CD8-positive, alpha-beta memory T cell (primary cell): ENCODE measurements at regions not wholly inside any gene's neighbourhood (a gene's known extent, or its start where the extent isn't known, plus 50 kb on each side); places are given as distances from the start of the nearest gene placed in this dataset.
"Not testable (repeated sequence)": the region's sequence is repeated elsewhere in the genome, so short reads cannot be mapped to it uniquely, and the experiment has no call there.

ENCODE experiments used
- CTCF ChIA-PET: fragments of 350-600 bp; sonication (Branson Sonifier 250); formaldehyde crosslinking; loops from one replicate; lab custom pipeline; 2021; ENCODE audit warnings: antibody characterized with exemption; lab: Charles Lee
- POLR2A ChIA-PET: fragments of 350-600 bp; sonication (Branson Sonifier 250); formaldehyde crosslinking; loops from one replicate; lab custom pipeline; 2021; ENCODE audit warnings: antibody characterized with exemption; lab: Charles Lee
- DNase-seq, 5 donors: peaks; one replicate each; pipeline versions ENCODE4 v3.0.0 to v3.0.0-alpha.2; 2020 to 2022; ENCODE audit warnings: mixed read lengths in 1 of 5
- H3K27ac ChIP-seq: one replicate; pipeline ENCODE4 v1.7.0; 2013; ENCODE audit warnings: low read depth, mild to moderate bottlenecking, low read length, moderate library complexity
- H3K27me3 ChIP-seq: 2 replicates; pipeline ENCODE4 v1.7.0; 2013; ENCODE audit warnings: low read length, mild to moderate bottlenecking; ENCODE audit not compliant: insufficient read depth, poor library complexity, severe bottlenecking
- H3K36me3 ChIP-seq: 2 replicates; pipeline ENCODE4 v1.7.0; 2013; ENCODE audit warnings: mild to moderate bottlenecking, low read length, moderate library complexity; ENCODE audit not compliant: insufficient read depth
- H3K4me1 ChIP-seq: 2 replicates; pipeline ENCODE4 v1.7.0; 2013; ENCODE audit warnings: mild to moderate bottlenecking, low read length, moderate library complexity; ENCODE audit not compliant: insufficient read depth
- H3K4me3 ChIP-seq: 2 replicates; pipeline ENCODE4 v1.7.0; 2013; ENCODE audit warnings: mild to moderate bottlenecking, low read length
- H3K9me3 ChIP-seq: 2 replicates; pipeline ENCODE4 v1.7.0; 2013; ENCODE audit warnings: mild to moderate bottlenecking, low read length
- H3K27ac Mint-ChIP-seq, 8 donors: one replicate each; pipeline ENCODE4 v1.8.0; 2020 to 2021; ENCODE audit warnings: mixed read lengths in 8 of 8, mild to moderate bottlenecking in 6 of 8, inconsistent platforms in 3 of 8, moderate library complexity in 3 of 8
- H3K27me3 Mint-ChIP-seq, 2 donors: one replicate each; pipeline ENCODE4 v1.8.0; 2020 to 2021; ENCODE audit warnings: mixed read lengths in 2 of 2, mild to moderate bottlenecking in 1 of 2, moderate library complexity in 1 of 2
- H3K36me3 Mint-ChIP-seq, 3 donors: one replicate each; pipeline ENCODE4 v1.8.0; 2020 to 2021; ENCODE audit warnings: mixed read lengths in 3 of 3, inconsistent platforms in 1 of 3, mild to moderate bottlenecking in 1 of 3
- H3K4me1 Mint-ChIP-seq, 3 donors: one replicate each; pipeline ENCODE4 v1.8.0; 2020 to 2021; ENCODE audit warnings: mixed read lengths in 3 of 3, inconsistent platforms in 1 of 3, mild to moderate bottlenecking in 1 of 3
- H3K4me3 Mint-ChIP-seq, 7 donors: one replicate each; pipeline ENCODE4 v1.8.0; 2020 to 2021; ENCODE audit warnings: mixed read lengths in 7 of 7, mild to moderate bottlenecking in 6 of 7, moderate library complexity in 4 of 7, inconsistent platforms in 2 of 7
- H3K9me3 Mint-ChIP-seq, 5 donors: one replicate each; pipeline ENCODE4 v1.8.0; 2020 to 2022; ENCODE audit warnings: mixed read lengths in 5 of 5, mild to moderate bottlenecking in 3 of 5, moderate library complexity in 2 of 5, inconsistent platforms in 1 of 5

DNA sequence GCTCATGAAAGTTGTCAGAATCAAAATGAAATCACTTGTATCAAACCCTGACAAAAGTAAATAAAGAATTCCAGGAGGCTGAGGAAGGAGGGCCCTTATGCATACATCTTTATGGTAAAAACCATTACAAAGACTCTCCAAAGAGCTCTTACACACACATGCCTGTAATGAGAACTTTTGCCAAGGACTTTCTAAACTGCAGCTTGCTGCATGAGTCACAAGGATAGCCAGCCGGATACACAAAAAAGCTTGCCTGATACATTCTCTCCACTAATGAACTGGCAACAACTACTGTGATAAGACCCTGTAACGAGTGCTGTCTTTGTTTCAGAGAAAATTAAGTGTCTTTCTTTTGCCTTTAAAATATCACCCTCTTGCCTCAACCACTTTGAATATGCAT lies 618.1 kb downstream of the PPP4R3C start:
- no peak overlapping the region for H3K27ac Mint-ChIP-seq
- no peaks in the 10 kb centered on the region for H3K4me1 Mint-ChIP-seq
- Histone ChIP-seq H3K4me3 (no peak overlapping the region), H3K9me3 (no peaks in the 10 kb centered on the region), H3K27ac (no peak overlapping the region), H3K36me3 (no peaks in the 10 kb centered on the region), H3K4me1 (no peaks in the 10 kb centered on the region), H3K27me3 (no peaks in the 10 kb centered on the region)
- H3K27me3 Mint-ChIP-seq = peaks cover 0 to 3% of the 10 kb centered on the region in 2 donors
- peaks cover 0 to 9% (median 7%) of the 10 kb centered on the region in 5 donors for H3K9me3 Mint-ChIP-seq
- POLR2A ChIA-PET = no interaction called here
- CTCF ChIA-PET = no interaction called here
- H3K4me3 Mint-ChIP-seq = no peak overlapping the region
- no peak for DNase-seq
- H3K36me3 Mint-ChIP-seq = no peaks in the 10 kb centered on the region

DNA sequence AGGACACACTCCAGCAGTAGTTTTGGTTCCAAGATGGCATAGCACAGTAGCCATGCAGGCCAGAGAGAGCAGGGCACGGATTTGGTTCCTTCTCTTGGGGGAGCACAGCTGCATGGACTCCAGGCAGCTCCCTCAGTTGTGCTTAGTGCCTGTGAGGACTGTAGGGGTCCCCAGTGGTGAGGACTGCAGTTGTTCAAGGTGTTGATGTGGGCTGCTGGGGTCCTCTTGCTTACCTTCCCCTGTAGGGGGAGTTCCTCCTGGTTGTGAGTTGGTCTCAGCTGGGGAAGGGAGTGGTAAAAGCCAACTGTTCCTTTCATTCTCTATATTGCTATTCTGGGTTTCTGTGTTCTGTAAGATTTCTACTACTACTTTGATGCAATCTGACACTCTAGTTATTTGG lies 606.5 kb downstream of the MAGEB5 start:
- no peak for DNase-seq
- Mint-ChIP-seq H3K4me3 (no peak overlapping the region), H3K4me1 (no peaks in the 10 kb centered on the region), H3K36me3 (no peaks in the 10 kb centered on the region), H3K9me3 (peaks cover 0 to 10% (median 3%) of the 10 kb centered on the region in 5 donors), H3K27me3 (peaks cover 0 to 2% of the 10 kb centered on the region in 2 donors), H3K27ac (no peak overlapping the region)
- Histone ChIP-seq H3K9me3 (no peaks in the 10 kb centered on the region), H3K4me1 (no peaks in the 10 kb centered on the region), H3K36me3 (no peaks in the 10 kb centered on the region), H3K4me3 (no peak overlapping the region), H3K27me3 (no peaks in the 10 kb centered on the region), H3K27ac (no peak overlapping the region)
- CTCF ChIA-PET = no interaction called here
- POLR2A ChIA-PET = no interaction called here

- ChIA-PET POLR2A (no interaction called here), CTCF (no interaction called here)
- Histone ChIP-seq H3K9me3 (no peaks in the 10 kb centered on the region), H3K4me3 (no peak overlapping the region), H3K36me3 (no peaks in the 10 kb centered on the region), H3K4me1 (no peaks in the 10 kb centered on the region), H3K27me3 (no peaks in the 10 kb centered on the region), H3K27ac (no peak overlapping the region)
- no peaks in the 10 kb centered on the region for H3K36me3 Mint-ChIP-seq
- H3K27ac Mint-ChIP-seq = no peak overlapping the region
- no peaks in the 10 kb centered on the region for H3K27me3 Mint-ChIP-seq
- no peak overlapping the region for H3K4me3 Mint-ChIP-seq
- DNase-seq = no peak
- H3K9me3 Mint-ChIP-seq = peaks cover 0 to 2% (median 0%) of the 10 kb centered on the region in 5 donors
- no peaks in the 10 kb centered on the region for H3K4me1 Mint-ChIP-seq
Measured at GRCh38 chrX:26789751-26790150, 573.8 kb downstream of the MAGEB5 start.

GRCh38 chrX:26788402-26788998 lies 572.5 kb downstream of the MAGEB5 start:
- H3K36me3 ChIP-seq = no peaks in the 10 kb centered on the region
- no peaks in the 10 kb centered on the region for H3K9me3 ChIP-seq
- H3K27me3 Mint-ChIP-seq = no peaks in the 10 kb centered on the region
- no peak for DNase-seq
- peaks cover 0 to 2% (median 0%) of the 10 kb centered on the region in 5 donors for H3K9me3 Mint-ChIP-seq
- no peak overlapping the region for H3K4me3 ChIP-seq
- H3K4me1 ChIP-seq = no peaks in the 10 kb centered on the region
- no peaks in the 10 kb centered on the region for H3K4me1 Mint-ChIP-seq
- ChIA-PET CTCF (no interaction called here), POLR2A (no interaction called here)
- no peak overlapping the region for H3K27ac ChIP-seq
- no peak overlapping the region for H3K27ac Mint-ChIP-seq
- no peak overlapping the region for H3K4me3 Mint-ChIP-seq
- H3K27me3 ChIP-seq = no peaks in the 10 kb centered on the region
- H3K36me3 Mint-ChIP-seq = no peaks in the 10 kb centered on the region

GRCh38 chrX:26783512-26784225 lies 567.7 kb downstream of the MAGEB5 start:
- no peaks in the 10 kb centered on the region for H3K36me3 Mint-ChIP-seq
- H3K27ac Mint-ChIP-seq = no peak overlapping the region
- no peak for DNase-seq
- H3K4me3 ChIP-seq = no peak overlapping the region
- no peaks in the 10 kb centered on the region for H3K27me3 Mint-ChIP-seq
- H3K27ac ChIP-seq = no peak overlapping the region
- no peaks in the 10 kb centered on the region for H3K4me1 Mint-ChIP-seq
- H3K4me1 ChIP-seq = no peaks in the 10 kb centered on the region
- no peaks in the 10 kb centered on the region for H3K9me3 ChIP-seq
- no peaks in the 10 kb centered on the region for H3K36me3 ChIP-seq
- peaks cover 0 to 8% (median 1%) of the 10 kb centered on the region in 5 donors for H3K9me3 Mint-ChIP-seq
- H3K27me3 ChIP-seq = no peaks in the 10 kb centered on the region
- ChIA-PET CTCF (no interaction called here), POLR2A (no interaction called here)
- H3K4me3 Mint-ChIP-seq = no peak overlapping the region

- CTCF ChIA-PET = no interaction called here
- H3K4me3 ChIP-seq = no peak overlapping the region
- Mint-ChIP-seq H3K27me3 (no peaks in the 10 kb centered on the region), H3K4me3 (no peak overlapping the region), H3K27ac (no peak overlapping the region), H3K36me3 (no peaks in the 10 kb centered on the region), H3K9me3 (peaks cover 2 to 8% (median 8%) of the 10 kb centered on the region in 5 donors), H3K4me1 (no peaks in the 10 kb centered on the region)
- no peaks in the 10 kb centered on the region for H3K27me3 ChIP-seq
- DNase-seq = no peak
- H3K27ac ChIP-seq = no peak overlapping the region
- H3K4me1 ChIP-seq = no peaks in the 10 kb centered on the region
- no peaks in the 10 kb centered on the region for H3K9me3 ChIP-seq
- no peaks in the 10 kb centered on the region for H3K36me3 ChIP-seq
- POLR2A ChIA-PET = no interaction called here
Measured at GRCh38 chrX:26778320-26778888, 562.4 kb downstream of the MAGEB5 start.

DNA sequence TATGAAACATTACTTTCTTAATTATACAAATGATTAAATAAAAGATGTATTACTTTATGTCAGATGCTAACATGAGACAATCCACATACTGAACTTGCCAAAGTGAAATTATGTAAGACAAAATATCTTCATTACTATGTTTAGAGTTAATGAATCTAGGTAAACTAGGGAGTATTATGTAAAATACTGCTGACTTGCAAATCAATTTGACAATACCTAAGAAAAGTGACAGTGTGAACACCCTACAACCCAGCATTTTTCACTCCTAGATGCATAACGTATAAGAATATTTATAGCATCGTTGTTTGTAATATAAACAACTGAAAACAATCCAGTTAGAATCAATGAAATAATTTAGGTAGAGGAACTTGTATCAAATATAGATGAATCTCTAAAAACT lies 546.3 kb downstream of the MAGEB5 start:
- Mint-ChIP-seq H3K4me1 (no peaks in the 10 kb centered on the region), H3K9me3 (peaks cover 0 to 2% (median 0%) of the 10 kb centered on the region in 5 donors), H3K27me3 (no peaks in the 10 kb centered on the region), H3K4me3 (no peak overlapping the region), H3K36me3 (no peaks in the 10 kb centered on the region), H3K27ac (no peak overlapping the region)
- Histone ChIP-seq H3K36me3 (no peaks in the 10 kb centered on the region), H3K27me3 (no peaks in the 10 kb centered on the region), H3K9me3 (no peaks in the 10 kb centered on the region), H3K4me3 (no peak overlapping the region), H3K4me1 (no peaks in the 10 kb centered on the region), H3K27ac (no peak overlapping the region)
- DNase-seq = no peak
- ChIA-PET POLR2A (no interaction called here), CTCF (no interaction called here)

DNA sequence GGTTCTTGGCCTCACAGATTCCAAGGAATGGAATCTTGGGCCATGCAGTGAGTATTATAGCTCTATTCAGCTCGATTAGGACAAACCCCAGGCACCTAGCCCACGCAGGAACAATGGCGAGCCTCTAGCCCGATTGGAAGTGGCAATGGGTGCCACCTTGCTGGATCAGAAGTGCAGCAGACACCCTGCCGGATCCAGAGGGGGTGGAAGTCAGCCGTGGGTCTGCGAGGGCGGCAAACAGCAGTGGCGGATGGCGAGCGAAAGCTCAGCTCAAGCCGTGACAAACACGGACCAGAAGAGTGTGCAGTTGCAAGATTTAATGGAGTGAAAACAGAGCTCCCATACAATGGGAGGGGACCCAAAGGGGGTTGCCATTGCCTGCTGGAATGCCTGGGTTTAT lies 539.8 kb downstream of the MAGEB5 start:
- H3K4me1 Mint-ChIP-seq, H3K9me3 ChIP-seq, H3K4me3 Mint-ChIP-seq, H3K36me3 Mint-ChIP-seq, H3K27me3 Mint-ChIP-seq, POLR2A ChIA-PET, H3K9me3 Mint-ChIP-seq, H3K27ac Mint-ChIP-seq, H3K4me3 ChIP-seq, DNase-seq, H3K4me1 ChIP-seq, H3K27me3 ChIP-seq, H3K36me3 ChIP-seq, CTCF ChIA-PET, H3K27ac ChIP-seq: not testable (repeated sequence)
